Progenitor cell of endocrine pancreas (in vitro differentiated cells): ENCODE measurements at regions not wholly inside any gene's neighbourhood (a gene's known extent, or its start where the extent isn't known, plus 50 kb on each side); places are given as distances from the start of the nearest gene placed in this dataset.
"Not testable (repeated sequence)": the region's sequence is repeated elsewhere in the genome, so short reads cannot be mapped to it uniquely, and the experiment has no call there.

ENCODE experiments used
- DNase-seq: peaks from one replicate; pipeline ENCODE4 v3.0.0; 2021; ENCODE audit warnings: low spot score; ENCODE audit not compliant: unreplicated experiment
- H3K27ac Mint-ChIP-seq: 2 replicates; pipeline ENCODE4 v1.8.0; 2021; ENCODE audit warnings: mild to moderate bottlenecking, moderate library complexity, mixed read lengths
- H3K27me3 Mint-ChIP-seq: 2 replicates; pipeline ENCODE4 v1.8.0; 2021; ENCODE audit warnings: mixed read lengths
- H3K36me3 Mint-ChIP-seq: 2 replicates; pipeline ENCODE4 v1.8.0; 2022; ENCODE audit warnings: mixed read lengths; ENCODE audit not compliant: insufficient read depth
- H3K4me1 Mint-ChIP-seq: 2 replicates; pipeline ENCODE4 v1.8.0; 2021; ENCODE audit warnings: low read depth, mixed read lengths
- H3K4me3 Mint-ChIP-seq: 2 replicates; pipeline ENCODE4 v1.8.0; 2021; ENCODE audit warnings: low read depth, mild to moderate bottlenecking, moderate library complexity, mixed read lengths
- H3K9me3 Mint-ChIP-seq: 2 replicates; pipeline ENCODE4 v1.8.0; 2021; ENCODE audit warnings: low read depth, mixed read lengths
- TF ChIP-seq, protein P1 (sequence below): fragments of 200-600 bp; sonication (generic); IDR thresholded peaks from one replicate; pipeline ENCODE4 v1.5.0; 2021; ENCODE audit warnings: antibody characterized with exemption, mild to moderate bottlenecking; ENCODE audit not compliant: unreplicated experiment

DNA sequence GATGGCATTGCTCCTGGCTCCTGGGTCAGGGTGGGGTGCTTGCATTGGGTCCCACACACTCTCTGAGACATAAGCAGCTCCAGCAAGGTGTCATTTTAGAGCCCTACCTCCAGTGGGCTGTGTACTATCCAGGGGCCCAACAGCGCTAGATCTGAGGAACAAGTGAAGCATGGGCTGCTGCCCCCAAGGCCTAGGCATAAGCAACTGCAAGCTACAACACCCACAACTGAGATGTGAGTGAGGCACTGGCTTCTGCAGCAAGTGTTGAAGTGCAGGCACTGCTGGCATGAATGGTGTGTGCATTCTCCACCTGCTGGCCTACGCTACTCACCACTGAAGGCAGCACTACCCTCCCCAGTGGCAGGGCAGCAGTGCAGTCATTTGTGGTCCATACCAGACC is 81.0 kb upstream of the STK39 start:
- TF ChIP-seq, protein P1, sequence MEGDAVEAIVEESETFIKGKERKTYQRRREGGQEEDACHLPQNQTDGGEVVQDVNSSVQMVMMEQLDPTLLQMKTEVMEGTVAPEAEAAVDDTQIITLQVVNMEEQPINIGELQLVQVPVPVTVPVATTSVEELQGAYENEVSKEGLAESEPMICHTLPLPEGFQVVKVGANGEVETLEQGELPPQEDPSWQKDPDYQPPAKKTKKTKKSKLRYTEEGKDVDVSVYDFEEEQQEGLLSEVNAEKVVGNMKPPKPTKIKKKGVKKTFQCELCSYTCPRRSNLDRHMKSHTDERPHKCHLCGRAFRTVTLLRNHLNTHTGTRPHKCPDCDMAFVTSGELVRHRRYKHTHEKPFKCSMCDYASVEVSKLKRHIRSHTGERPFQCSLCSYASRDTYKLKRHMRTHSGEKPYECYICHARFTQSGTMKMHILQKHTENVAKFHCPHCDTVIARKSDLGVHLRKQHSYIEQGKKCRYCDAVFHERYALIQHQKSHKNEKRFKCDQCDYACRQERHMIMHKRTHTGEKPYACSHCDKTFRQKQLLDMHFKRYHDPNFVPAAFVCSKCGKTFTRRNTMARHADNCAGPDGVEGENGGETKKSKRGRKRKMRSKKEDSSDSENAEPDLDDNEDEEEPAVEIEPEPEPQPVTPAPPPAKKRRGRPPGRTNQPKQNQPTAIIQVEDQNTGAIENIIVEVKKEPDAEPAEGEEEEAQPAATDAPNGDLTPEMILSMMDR = no peak
- H3K9me3 Mint-ChIP-seq = peaks cover 26% of the 10 kb centered on the region
- H3K36me3 Mint-ChIP-seq = peaks cover 5% of the 10 kb centered on the region
- H3K27ac Mint-ChIP-seq = no peak overlapping the region
- H3K4me1 Mint-ChIP-seq = peaks cover 1% of the 10 kb centered on the region
- no peak overlapping the region for H3K4me3 Mint-ChIP-seq
- no peak for DNase-seq
- H3K27me3 Mint-ChIP-seq = no peaks in the 10 kb centered on the region

DNA sequence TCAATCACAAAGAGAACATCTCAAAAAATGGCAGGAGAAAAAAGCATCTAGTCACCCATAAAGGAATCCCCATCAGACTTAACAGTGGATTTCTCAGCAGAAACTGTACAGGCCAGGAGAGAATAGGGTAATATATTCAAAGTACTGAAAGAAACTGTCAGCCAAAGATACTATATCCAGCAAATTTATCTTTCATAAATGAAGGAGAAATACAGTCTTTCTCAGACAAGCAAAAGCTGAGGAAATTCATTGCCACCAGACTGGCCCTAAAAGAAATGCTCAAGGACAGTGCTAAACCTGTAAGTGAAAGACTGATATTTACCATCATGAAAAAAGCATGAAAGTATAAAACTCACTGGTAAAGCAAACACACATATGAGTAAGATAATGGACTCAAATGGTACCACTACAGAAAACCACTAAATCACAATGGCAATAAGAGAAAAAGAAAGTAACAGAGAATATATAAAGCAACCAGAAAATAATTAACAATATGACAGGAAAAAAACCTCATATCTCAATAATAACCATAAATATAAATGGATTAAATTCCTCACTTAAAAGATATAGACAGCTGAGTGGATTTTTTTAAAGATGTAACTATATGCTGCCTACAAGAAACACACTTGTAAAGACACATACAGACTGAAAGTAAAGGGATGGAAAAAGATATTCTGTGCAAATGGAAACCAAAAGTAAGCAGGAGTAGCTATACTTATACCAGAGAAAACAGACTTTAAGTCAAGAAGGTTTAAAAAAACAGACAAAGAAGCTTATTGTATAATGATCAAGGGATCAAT is 83.4 kb upstream of the STK39 start:
- H3K4me3 Mint-ChIP-seq = no peak overlapping the region
- H3K27ac Mint-ChIP-seq = no peak overlapping the region
- DNase-seq = no peak
- peaks cover 26% of the 10 kb centered on the region for H3K9me3 Mint-ChIP-seq
- TF ChIP-seq, protein P1 = no peak
- peaks cover 5% of the 10 kb centered on the region for H3K36me3 Mint-ChIP-seq
- no peaks in the 10 kb centered on the region for H3K27me3 Mint-ChIP-seq
- H3K4me1 Mint-ChIP-seq = peaks cover 1% of the 10 kb centered on the region

DNA sequence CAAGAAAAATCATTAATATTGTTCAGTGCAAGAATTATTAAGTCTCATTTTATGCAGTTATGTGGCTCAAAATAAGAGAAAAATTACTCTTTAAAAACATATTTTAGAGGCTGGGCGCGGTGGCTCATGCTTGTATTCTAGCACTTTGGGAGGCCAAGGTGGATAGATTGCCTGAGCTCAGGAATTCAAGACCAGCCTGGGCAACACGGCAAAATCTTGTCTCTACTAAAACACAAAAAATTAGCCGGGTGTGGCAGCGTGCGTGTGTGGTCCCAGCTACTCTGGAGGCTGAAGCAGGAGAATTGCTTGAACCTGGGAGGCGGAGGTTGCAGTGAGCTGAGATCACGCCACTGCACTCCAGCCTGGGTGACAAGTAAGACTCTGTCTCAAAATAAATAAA is 87.9 kb upstream of the STK39 start:
- not testable (repeated sequence) for H3K4me3 Mint-ChIP-seq, DNase-seq, H3K27ac Mint-ChIP-seq, H3K36me3 Mint-ChIP-seq, H3K27me3 Mint-ChIP-seq
- Mint-ChIP-seq H3K9me3 (peaks cover 22% of the 10 kb centered on the region), H3K4me1 (peaks cover 13% of the 10 kb centered on the region)

DNA sequence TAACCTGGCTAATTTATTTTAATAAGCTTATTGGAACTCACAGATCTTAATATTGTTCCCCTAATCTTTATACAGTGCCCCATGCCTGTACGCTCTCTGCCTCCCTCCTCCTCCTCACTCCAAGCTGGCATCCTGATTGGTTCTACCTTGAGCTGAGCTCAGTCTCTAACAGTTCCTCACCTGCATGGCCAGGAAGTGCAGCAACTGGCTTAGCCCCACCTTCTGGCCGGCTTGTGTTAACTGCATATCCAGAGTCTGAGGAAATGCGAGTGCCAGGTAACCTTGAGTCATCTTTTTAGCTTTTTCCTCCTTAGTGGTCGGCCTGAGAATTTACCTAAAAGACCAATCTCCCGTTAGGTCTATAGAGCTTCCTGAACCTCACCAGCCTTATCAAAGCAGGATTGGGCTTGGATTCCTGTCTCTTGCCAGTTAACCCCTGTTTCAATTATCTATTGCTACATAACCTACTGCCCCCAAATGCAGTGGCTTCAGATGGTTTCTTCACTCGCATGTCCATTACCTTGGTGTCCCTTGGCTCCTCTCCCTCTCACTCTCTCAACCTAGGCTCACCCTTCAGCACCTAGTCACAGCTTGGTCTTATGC is 89.5 kb upstream of the STK39 start:
- Mint-ChIP-seq H3K9me3 (peaks cover 10% of the 10 kb centered on the region), H3K27me3 (peaks cover 2% of the 10 kb centered on the region), H3K36me3 (no peaks in the 10 kb centered on the region), H3K4me3 (no peak overlapping the region), H3K27ac (no peak overlapping the region), H3K4me1 (peaks cover 13% of the 10 kb centered on the region)
- DNase-seq = no peak
- TF ChIP-seq, protein P1 = peak; percentile 52

DNA sequence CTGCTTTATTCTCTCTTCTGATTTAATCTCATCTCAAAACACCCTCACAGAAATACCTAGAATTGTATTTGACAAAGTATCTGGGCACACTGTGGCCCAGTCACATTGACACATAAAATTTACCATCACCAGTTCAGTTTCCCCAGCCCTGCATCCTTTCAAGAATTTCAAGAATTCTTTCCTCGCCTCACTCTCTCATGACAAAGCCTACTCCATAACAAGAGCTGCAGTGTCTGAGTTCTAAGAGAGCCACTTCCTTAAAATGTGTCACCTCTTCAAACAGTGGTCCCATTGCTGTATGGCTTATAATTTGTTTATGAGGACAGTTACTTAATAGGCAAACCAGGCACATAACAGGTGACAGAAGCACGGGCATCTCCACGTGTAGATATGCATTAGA is 90.9 kb upstream of the STK39 start:
- no peak for DNase-seq
- H3K4me1 Mint-ChIP-seq = peaks cover 13% of the 10 kb centered on the region

More for the DNA sequence above, 90.9 kb upstream of the STK39 start:
- TF ChIP-seq, protein P1 = no peak
- H3K36me3 Mint-ChIP-seq = no peaks in the 10 kb centered on the region
- H3K4me3 Mint-ChIP-seq = no peak overlapping the region
- H3K9me3 Mint-ChIP-seq = no peaks in the 10 kb centered on the region
- H3K27ac Mint-ChIP-seq = no peak overlapping the region
- peaks cover 2% of the 10 kb centered on the region for H3K27me3 Mint-ChIP-seq
